Breast epithelium (tissue), 4 donors: ENCODE measurements at regions not wholly inside any gene's neighbourhood (a gene's known extent, or its start where the extent isn't known, plus 50 kb on each side); places are given as distances from the start of the nearest gene placed in this dataset.

Source experiments
- DNase-seq, 2 donors: peaks; one replicate each; pipeline ENCODE4 v3.0.0-alpha.2; 2019; ENCODE audit warnings: low spot score in 2 of 2
- H3K27ac ChIP-seq, 2 donors: fragments of 200-600 bp; sonication (generic) in 1 of 2; one replicate each; pipeline ENCODE4 v1.5.1; 2016 to 2019; ENCODE audit warnings: mild to moderate bottlenecking in 1 of 2
- H3K27me3 ChIP-seq, 2 donors: fragments of 200-600 bp; sonication (generic) in 1 of 2; one replicate each; pipeline versions ENCODE4 v1.5.1 to v1.6.0; 2017 to 2019; ENCODE audit warnings: control low read depth in 1 of 2, mild to moderate bottlenecking in 1 of 2
- H3K36me3 ChIP-seq: fragments of 200-600 bp; one replicate; pipeline ENCODE4 v1.5.1; 2019
- H3K4me1 ChIP-seq, 2 donors: fragments of 200-600 bp; sonication (generic); one replicate each; pipeline ENCODE4 v1.5.1; 2016 to 2019; ENCODE audit warnings: control low read depth in 1 of 2
- H3K4me3 ChIP-seq, 3 donors: fragments of 200-600 bp; sonication (generic); 1 replicate in 2 of 3; 2 replicates in 1 of 3; pipeline ENCODE4 v1.5.1; 2016 to 2019; ENCODE audit warnings: mild to moderate bottlenecking in 3 of 3, moderate library complexity in 2 of 3
- H3K9me3 ChIP-seq, 2 donors: fragments of 200-600 bp; sonication (generic) in 1 of 2; one replicate each; pipeline ENCODE4 v1.5.1; 2016 to 2019; ENCODE audit warnings: control low read depth in 1 of 2
- CTCF ChIP-seq, 3 donors: fragments of 450-650 bp; IDR thresholded peaks; one replicate each; pipeline ENCODE4 v1.5.1; 2016 to 2017; ENCODE audit warnings: antibody characterized with exemption in 3 of 3, mild to moderate bottlenecking in 3 of 3, moderate library complexity in 3 of 3
- POLR2A ChIP-seq: fragments of 450-650 bp; IDR thresholded peaks from one replicate; pipeline ENCODE4 v1.6.1; 2016; ENCODE audit warnings: antibody characterized with exemption, mild to moderate bottlenecking, moderate library complexity
- POLR2AphosphoS5 ChIP-seq, 3 donors: sonication (generic); formaldehyde crosslinking; IDR thresholded peaks; one replicate each; pipeline ENCODE4 v1.6.1; 2017; ENCODE audit warnings: antibody characterized with exemption in 3 of 3
- intact Hi-C: fragments of 100-400 bp; cut with DNase I; formaldehyde crosslinking; loops from one replicate; pipeline ENCODE4 v1.15.1; 2023; ENCODE audit warnings: low total_unique reads

- Histone ChIP-seq H3K27ac (no peak overlapping the region), H3K9me3 (no peaks in the 10 kb centered on the region), H3K36me3 (no peaks in the 10 kb centered on the region), H3K4me1 (no peaks in the 10 kb centered on the region), H3K4me3 (no peak overlapping the region), H3K27me3 (no peaks in the 10 kb centered on the region)
- intact Hi-C loops, result no loop called here
- TF ChIP-seq CTCF (IDR thresholded peaks at IDR 0.05), result no peak
- TF ChIP-seq POLR2AphosphoS5 (IDR thresholded peaks at IDR 0.05), result no peak
- TF ChIP-seq POLR2A, result no peak
- no peak for DNase-seq
Observed at GRCh38 chr4:78720204-78720603, 55.9 kb upstream of the BMP2K start.

GRCh38 chr4:78720994-78721677, 55.0 kb upstream of the BMP2K start:
- no peaks in the 10 kb centered on the region for H3K27me3 ChIP-seq
- H3K36me3 ChIP-seq, result no peaks in the 10 kb centered on the region
- no peak for DNase-seq
- no peak overlapping the region for H3K27ac ChIP-seq
- intact Hi-C loops, result no loop called here
- no peaks in the 10 kb centered on the region for H3K9me3 ChIP-seq
- H3K4me1 ChIP-seq, result no peaks in the 10 kb centered on the region
- no peak for TF ChIP-seq POLR2A
- no peak for TF ChIP-seq CTCF (IDR thresholded peaks at IDR 0.05)
- no peak for TF ChIP-seq POLR2AphosphoS5 (IDR thresholded peaks at IDR 0.05)
- no peak overlapping the region for H3K4me3 ChIP-seq

- H3K27me3 ChIP-seq, result no peaks in the 10 kb centered on the region
- no peak for TF ChIP-seq POLR2AphosphoS5 (IDR thresholded peaks at IDR 0.05)
- no peak for TF ChIP-seq CTCF (IDR thresholded peaks at IDR 0.05)
- no peak for TF ChIP-seq POLR2A
- no peak overlapping the region for H3K27ac ChIP-seq
- intact Hi-C loops, result no loop called here
- H3K4me3 ChIP-seq, result no peak overlapping the region
- H3K9me3 ChIP-seq, result no peaks in the 10 kb centered on the region
- DNase-seq, result no peak
- H3K4me1 ChIP-seq, result no peaks in the 10 kb centered on the region
- no peaks in the 10 kb centered on the region for H3K36me3 ChIP-seq
Observed at GRCh38 chr4:78721747-78722146, 54.4 kb upstream of the BMP2K start.

- no peak for DNase-seq
- TF ChIP-seq CTCF (IDR thresholded peaks at IDR 0.05) (no peak), POLR2A (no peak), POLR2AphosphoS5 (IDR thresholded peaks at IDR 0.05) (no peak)
- peak overlapping the region in 1 of 2 donors; percentile 25 for H3K27ac ChIP-seq
- H3K4me3 ChIP-seq, result no peak overlapping the region
- intact Hi-C loops, result no loop called here
- H3K27me3 ChIP-seq, result no peaks in the 10 kb centered on the region
- no peaks in the 10 kb centered on the region for H3K9me3 ChIP-seq
- H3K4me1 ChIP-seq, result no peaks in the 10 kb centered on the region
- H3K36me3 ChIP-seq, result no peaks in the 10 kb centered on the region
Observed at GRCh38 chr4:78722320-78722719, 53.8 kb upstream of the BMP2K start.

GRCh38 chr4:78722878-78723277, 53.3 kb upstream of the BMP2K start:
- H3K27ac ChIP-seq, result no peak overlapping the region
- H3K36me3 ChIP-seq, result no peaks in the 10 kb centered on the region
- no peak for TF ChIP-seq POLR2A
- TF ChIP-seq CTCF (IDR thresholded peaks at IDR 0.05), result no peak
- TF ChIP-seq POLR2AphosphoS5 (IDR thresholded peaks at IDR 0.05), result no peak
- no peak for DNase-seq
- H3K9me3 ChIP-seq, result no peaks in the 10 kb centered on the region
- no peak overlapping the region for H3K4me3 ChIP-seq
- no peaks in the 10 kb centered on the region for H3K27me3 ChIP-seq
- intact Hi-C loops, result no loop called here
- H3K4me1 ChIP-seq, result no peaks in the 10 kb centered on the region
